ENCODE measurements at regions not wholly inside any gene's neighbourhood (a gene's known extent, or its start where the extent isn't known, plus 50 kb on each side); places are given as distances from the start of the nearest gene placed in this dataset.

GRCh38 chr9:105883847-105884246 is 189.5 kb downstream of the TMEM38B start:
- TF ChIP-seq POLR2AphosphoS5 (IDR thresholded peaks at IDR 0.05): no peak
- TF ChIP-seq CTCF (IDR thresholded peaks at IDR 0.05): no peak
- TF ChIP-seq EP300 (IDR thresholded peaks at IDR 0.05): no peak
- no peak for TF ChIP-seq POLR2A (IDR thresholded peaks at IDR 0.05)
